HUES64 (cell line): ENCODE measurements at regions not wholly inside any gene's neighbourhood (a gene's known extent, or its start where the extent isn't known, plus 50 kb on each side); places are given as distances from the start of the nearest gene placed in this dataset.

ENCODE experiments used
- H3K27ac ChIP-seq: 2 replicates; pipeline ENCODE4 v1.7.0; 2013; ENCODE audit warnings: low read depth, low read length, inconsistent platforms
- H3K27me3 ChIP-seq: 2 replicates; pipeline ENCODE4 v1.6.1; 2013; ENCODE audit warnings: mild to moderate bottlenecking, low read length; ENCODE audit not compliant: insufficient read depth
- H3K36me3 ChIP-seq: 2 replicates; pipeline ENCODE4 v1.6.1; 2013; ENCODE audit warnings: mild to moderate bottlenecking, low read length; ENCODE audit not compliant: insufficient read depth
- H3K4me1 ChIP-seq: 2 replicates; pipeline ENCODE4 v1.6.1; 2013; ENCODE audit warnings: mild to moderate bottlenecking, low read length, moderate library complexity; ENCODE audit not compliant: insufficient read depth
- H3K4me3 ChIP-seq: 2 replicates; pipeline ENCODE4 v1.5.1; 2013; ENCODE audit warnings: mild to moderate bottlenecking, low read length, moderate library complexity
- H3K9ac ChIP-seq: 2 replicates; pipeline ENCODE4 v1.6.1; 2013; ENCODE audit warnings: mild to moderate bottlenecking, low read depth, low read length
- H3K9me3 ChIP-seq: 2 replicates; pipeline ENCODE4 v1.6.1; 2013; ENCODE audit warnings: low read depth, low read length; ENCODE audit not compliant: insufficient read depth
- WGBS: fragments of 150-250, 120-280 bp; methylation state at CpG from one replicate; pipeline ENCODE4 v1.1.7; 2013; ENCODE audit warnings: missing lambda C conversion rate; 5-methylcytosine and 5-hydroxymethylcytosine counted together

GRCh38 chr21:35245879-35246278, 196.8 kb upstream of the RUNX1 start:
- no peaks in the 10 kb centered on the region for H3K4me1 ChIP-seq
- H3K4me3 ChIP-seq: no peak overlapping the region
- H3K9ac ChIP-seq: no peak overlapping the region
- H3K27me3 ChIP-seq: no peaks in the 10 kb centered on the region
- no CpG with 5 or more reads among the region's 1 CpG for WGBS
- H3K27ac ChIP-seq: no peak overlapping the region
- peaks cover 6% of the 10 kb centered on the region; the same call in 1 of the 2 replicates for H3K9me3 ChIP-seq
- H3K36me3 ChIP-seq: no peaks in the 10 kb centered on the region

- no peak overlapping the region for H3K9ac ChIP-seq
- no peaks in the 10 kb centered on the region; the same call in 1 of the 2 replicates for H3K4me1 ChIP-seq
- H3K4me3 ChIP-seq: no peak overlapping the region
- no peaks in the 10 kb centered on the region for H3K36me3 ChIP-seq
- 98% methylated on average over 4 of the region's 4 CpGs for WGBS
- H3K27ac ChIP-seq: no peak overlapping the region
- no peaks in the 10 kb centered on the region for H3K27me3 ChIP-seq
- no peaks in the 10 kb centered on the region for H3K9me3 ChIP-seq
Measured at GRCh38 chr21:35244514-35244913, 195.4 kb upstream of the RUNX1 start.

GRCh38 chr21:35243171-35243570, 194.1 kb upstream of the RUNX1 start:
- Histone ChIP-seq H3K27ac (no peak overlapping the region), H3K4me1 (no peaks in the 10 kb centered on the region; the same call in 1 of the 2 replicates), H3K4me3 (no peak overlapping the region), H3K36me3 (no peaks in the 10 kb centered on the region), H3K9ac (no peak overlapping the region), H3K9me3 (no peaks in the 10 kb centered on the region), H3K27me3 (no peaks in the 10 kb centered on the region)
- 89% methylated on average over 2 of the region's 4 CpGs for WGBS

- no peak overlapping the region for H3K9ac ChIP-seq
- no peak overlapping the region for H3K4me3 ChIP-seq
- no peak overlapping the region for H3K27ac ChIP-seq
- no peaks in the 10 kb centered on the region for H3K27me3 ChIP-seq
- H3K4me1 ChIP-seq: no peaks in the 10 kb centered on the region; the same call in 1 of the 2 replicates
- WGBS: 83% methylated on average over 9 of the region's 9 CpGs
- no peaks in the 10 kb centered on the region for H3K36me3 ChIP-seq
- 0 out of 2 replicates have a peak, but pooled peaks cover 4% of the 10 kb centered on the region for H3K9me3 ChIP-seq
Measured at GRCh38 chr21:35239811-35240219, 190.7 kb upstream of the RUNX1 start.

- Histone ChIP-seq H3K9me3 (0 out of 2 replicates have a peak, but pooled peaks cover 4% of the 10 kb centered on the region), H3K4me1 (no peaks in the 10 kb centered on the region; the same call in 1 of the 2 replicates), H3K27me3 (no peaks in the 10 kb centered on the region), H3K36me3 (no peaks in the 10 kb centered on the region), H3K4me3 (no peak overlapping the region), H3K9ac (no peak overlapping the region), H3K27ac (no peak overlapping the region)
- WGBS: 84% methylated on average over 2 of the region's 2 CpGs
Measured at GRCh38 chr21:35238119-35238518, 189.0 kb upstream of the RUNX1 start.

- H3K4me1 ChIP-seq: peaks cover 4% of the 10 kb centered on the region; the same call in 1 of the 2 replicates
- no peak overlapping the region for H3K27ac ChIP-seq
- 0 out of 2 replicates have a peak, but pooled peaks cover 4% of the 10 kb centered on the region for H3K9me3 ChIP-seq
- H3K36me3 ChIP-seq: no peaks in the 10 kb centered on the region
- H3K4me3 ChIP-seq: no peak overlapping the region
- 83% methylated on average over 2 of the region's 2 CpGs for WGBS
- H3K9ac ChIP-seq: no peak overlapping the region
- H3K27me3 ChIP-seq: no peaks in the 10 kb centered on the region
Measured at GRCh38 chr21:35237287-35237686, 188.2 kb upstream of the RUNX1 start.

- H3K9ac ChIP-seq: no peak overlapping the region
- no peak overlapping the region for H3K4me3 ChIP-seq
- H3K36me3 ChIP-seq: no peaks in the 10 kb centered on the region
- peaks cover 9% of the 10 kb centered on the region; the same call in 1 of the 2 replicates for H3K4me1 ChIP-seq
- 0 out of 2 replicates have a peak, but pooled peaks cover 4% of the 10 kb centered on the region for H3K9me3 ChIP-seq
- no peaks in the 10 kb centered on the region for H3K27me3 ChIP-seq
- no peak overlapping the region for H3K27ac ChIP-seq
- WGBS: 88% methylated on average over 1 of the region's 1 CpG
Measured at GRCh38 chr21:35236090-35236489, 187.0 kb upstream of the RUNX1 start.

- H3K9ac ChIP-seq: no peak overlapping the region
- no peaks in the 10 kb centered on the region for H3K36me3 ChIP-seq
- peaks cover 9% of the 10 kb centered on the region; the same call in 1 of the 2 replicates for H3K4me1 ChIP-seq
- WGBS: 95% methylated on average over 5 of the region's 5 CpGs
- H3K4me3 ChIP-seq: no peak overlapping the region
- H3K27ac ChIP-seq: no peak overlapping the region
- H3K27me3 ChIP-seq: no peaks in the 10 kb centered on the region
- H3K9me3 ChIP-seq: 0 out of 2 replicates have a peak, but pooled peaks cover 4% of the 10 kb centered on the region
Measured at GRCh38 chr21:35234725-35235124, 185.6 kb upstream of the RUNX1 start.

GRCh38 chr21:35233756-35234155, 184.7 kb upstream of the RUNX1 start:
- no peak overlapping the region for H3K4me3 ChIP-seq
- WGBS: 100% methylated on average over 3 of the region's 3 CpGs

GRCh38 chr21:35232545-35233176, 183.6 kb upstream of the RUNX1 start:
- no peak overlapping the region for H3K9ac ChIP-seq
- H3K4me3 ChIP-seq: no peak overlapping the region
- no peaks in the 10 kb centered on the region for H3K27me3 ChIP-seq
- WGBS: 84% methylated on average over 11 of the region's 11 CpGs
- H3K4me1 ChIP-seq: peaks cover 12% of the 10 kb centered on the region
- no peak overlapping the region for H3K27ac ChIP-seq
- H3K36me3 ChIP-seq: no peaks in the 10 kb centered on the region
- 0 out of 2 replicates have a peak, but pooled peaks cover 4% of the 10 kb centered on the region for H3K9me3 ChIP-seq

More at GRCh38 chr21:35233756-35234155, 184.7 kb upstream of the RUNX1 start:
- Histone ChIP-seq H3K27me3 (no peaks in the 10 kb centered on the region), H3K4me1 (peaks cover 9% of the 10 kb centered on the region; the same call in 1 of the 2 replicates), H3K36me3 (no peaks in the 10 kb centered on the region), H3K9ac (no peak overlapping the region), H3K9me3 (0 out of 2 replicates have a peak, but pooled peaks cover 4% of the 10 kb centered on the region), H3K27ac (no peak overlapping the region)

GRCh38 chr21:35231090-35231489, 182.0 kb upstream of the RUNX1 start:
- WGBS: 93% methylated on average over 1 of the region's 2 CpGs
- H3K9me3 ChIP-seq: 0 out of 2 replicates have a peak, but pooled peaks cover 4% of the 10 kb centered on the region
- H3K36me3 ChIP-seq: no peaks in the 10 kb centered on the region
- no peak overlapping the region for H3K9ac ChIP-seq
- H3K4me3 ChIP-seq: no peak overlapping the region
- H3K27me3 ChIP-seq: no peaks in the 10 kb centered on the region
- H3K4me1 ChIP-seq: peaks cover 28% of the 10 kb centered on the region
- H3K27ac ChIP-seq: no peak overlapping the region
